ENCODE measurements at regions not wholly inside any gene's neighbourhood (a gene's known extent, or its start where the extent isn't known, plus 50 kb on each side); places are given as distances from the start of the nearest gene placed in this dataset.

GRCh38 chr1:229088711-229089110 is 182.2 kb upstream of the RAB4A start:
- ChIA-PET CTCF (no interaction called here), POLR2A (no interaction called here)
- no peak for TF ChIP-seq CTCF (IDR thresholded peaks at IDR 0.05; ENCODE audit: control extremely low read depth, extremely low read depth, low read depth, missing control alignments)
- no peak for DNase-seq (ENCODE audit: extremely low spot score)

- ChIA-PET CTCF (no interaction called here), POLR2A (no interaction called here)
- no peak for TF ChIP-seq CTCF (IDR thresholded peaks at IDR 0.05; ENCODE audit: control extremely low read depth, extremely low read depth, low read depth, missing control alignments)
- DNase-seq (ENCODE audit: extremely low spot score): no peak
Observed at GRCh38 chr1:229089586-229090208, 181.2 kb upstream of the RAB4A start.

- CTCF ChIA-PET: no interaction called here
- DNase-seq (ENCODE audit: extremely low spot score): no peak
- TF ChIP-seq CTCF (IDR thresholded peaks at IDR 0.05; ENCODE audit: control extremely low read depth, extremely low read depth, low read depth, missing control alignments): no peak
- POLR2A ChIA-PET: no interaction called here
Observed at GRCh38 chr1:229091721-229092136, 179.2 kb upstream of the RAB4A start.

GRCh38 chr1:229092377-229093237 is 178.3 kb upstream of the RAB4A start:
- no peak for DNase-seq (ENCODE audit: extremely low spot score)
- CTCF ChIA-PET: interaction anchor here (1.0 kb wide), 1 partner anchor 9 kb away, joined by 4 read pairs; no protein-coding TSS in a partner anchor
- no peak for TF ChIP-seq CTCF (IDR thresholded peaks at IDR 0.05; ENCODE audit: control extremely low read depth, extremely low read depth, low read depth, missing control alignments)
- POLR2A ChIA-PET: no interaction called here

- DNase-seq (ENCODE audit: extremely low spot score): no peak
Observed at GRCh38 chr1:229093238-229093540, 177.7 kb upstream of the RAB4A start.

More at GRCh38 chr1:229093238-229093540, 177.7 kb upstream of the RAB4A start:
- POLR2A ChIA-PET: no interaction called here
- CTCF ChIA-PET: interaction anchor here (1.0 kb wide), 1 partner anchor 8 kb away, joined by 4 read pairs; no protein-coding TSS in a partner anchor
- no peak for TF ChIP-seq CTCF (IDR thresholded peaks at IDR 0.05; ENCODE audit: control extremely low read depth, extremely low read depth, low read depth, missing control alignments)
